H9 (cell line): ENCODE measurements at regions not wholly inside any gene's neighbourhood (a gene's known extent, or its start where the extent isn't known, plus 50 kb on each side); places are given as distances from the start of the nearest gene placed in this dataset.

Experiments used
- DNase-seq: peaks from one replicate; pipeline ENCODE4 v3.0.0-alpha.2; 2017
- H2AFZ ChIP-seq: one replicate; pipeline ENCODE4 v1.6.1; 2013; ENCODE audit warnings: mild to moderate bottlenecking, low read length, control low read depth, moderate library complexity
- H2AK5ac ChIP-seq: 2 replicates; pipeline ENCODE4 v1.6.1; 2013; ENCODE audit warnings: low read length, control low read depth, mixed read lengths; ENCODE audit not compliant: insufficient read length
- H2BK120ac ChIP-seq: one replicate; pipeline ENCODE4 v1.6.1; 2013; ENCODE audit warnings: low read depth, mild to moderate bottlenecking, low read length, control low read depth, inconsistent platforms; ENCODE audit not compliant: poor library complexity, severe bottlenecking
- H2BK12ac ChIP-seq: 2 replicates; pipeline ENCODE4 v1.6.1; 2013; ENCODE audit warnings: low read length, control low read depth, mixed read lengths, low read depth; ENCODE audit not compliant: insufficient read length
- H2BK15ac ChIP-seq: 2 replicates; pipeline ENCODE4 v1.6.1; 2013; ENCODE audit warnings: low read depth, low read length, control low read depth
- H2BK20ac ChIP-seq: one replicate; pipeline ENCODE4 v1.6.1; 2013; ENCODE audit warnings: low read depth, mild to moderate bottlenecking, low read length, control low read depth, inconsistent platforms; ENCODE audit not compliant: poor library complexity, severe bottlenecking
- H2BK5ac ChIP-seq: 2 replicates; pipeline ENCODE4 v1.6.1; 2013; ENCODE audit warnings: low read length, control low read depth, mixed read lengths; ENCODE audit not compliant: insufficient read length
- H3K14ac ChIP-seq: 2 replicates; pipeline ENCODE4 v1.6.1; 2013; ENCODE audit warnings: low read length, control low read depth; ENCODE audit not compliant: insufficient read depth
- H3K18ac ChIP-seq: 2 replicates; pipeline ENCODE4 v1.6.1; 2013; ENCODE audit warnings: low read depth, mild to moderate bottlenecking, mixed read lengths, low read length, control low read depth; ENCODE audit not compliant: insufficient read length
- H3K23ac ChIP-seq: 2 replicates; pipeline ENCODE4 v1.6.1; 2013; ENCODE audit warnings: low read length, control low read depth, mixed read lengths, low read depth; ENCODE audit not compliant: insufficient read length
- H3K23me2 ChIP-seq: 2 replicates; pipeline ENCODE4 v1.6.1; 2013; ENCODE audit warnings: low read depth, mild to moderate bottlenecking, mixed read lengths, low read length, control low read depth; ENCODE audit not compliant: insufficient read length, poor library complexity, severe bottlenecking
- H3K27ac ChIP-seq: 2 replicates; pipeline ENCODE4 v1.5.1; 2013; ENCODE audit warnings: low read length, control low read depth, mixed read lengths, low read depth; ENCODE audit not compliant: insufficient read length
- H3K27me3 ChIP-seq: 2 replicates; pipeline ENCODE4 v1.6.1; 2013; ENCODE audit warnings: low read length, control low read depth, inconsistent platforms; ENCODE audit not compliant: insufficient read depth
- H3K4ac ChIP-seq: 2 replicates; pipeline ENCODE4 v1.6.1; 2013; ENCODE audit warnings: low read depth, mild to moderate bottlenecking, control low read depth, inconsistent platforms, low read length, moderate library complexity
- H3K4me1 ChIP-seq: 2 replicates; pipeline ENCODE4 v1.6.1; 2013; ENCODE audit warnings: low read length, control low read depth, inconsistent platforms; ENCODE audit not compliant: insufficient read depth
- H3K4me2 ChIP-seq: 2 replicates; pipeline ENCODE4 v1.6.1; 2013; ENCODE audit warnings: low read length, control low read depth, mixed read lengths; ENCODE audit not compliant: insufficient read length, insufficient read depth
- H3K56ac ChIP-seq: 2 replicates; pipeline ENCODE4 v1.6.1; 2013; ENCODE audit warnings: low read depth, mild to moderate bottlenecking, mixed read lengths, low read length, control low read depth; ENCODE audit not compliant: insufficient read length
- H3K79me1 ChIP-seq: 2 replicates; pipeline ENCODE4 v1.6.1; 2013; ENCODE audit warnings: low read depth, mild to moderate bottlenecking, moderate library complexity, low read length, control low read depth, inconsistent platforms; ENCODE audit not compliant: insufficient read depth, poor library complexity, severe bottlenecking
- H3K79me2 ChIP-seq: 2 replicates; pipeline ENCODE4 v1.6.1; 2013; ENCODE audit warnings: low read length, control low read depth, inconsistent platforms; ENCODE audit not compliant: insufficient read depth
- H3K9ac ChIP-seq: 2 replicates; pipeline ENCODE4 v1.6.1; 2013; ENCODE audit warnings: low read length, control low read depth, mixed read lengths; ENCODE audit not compliant: insufficient read length; ENCODE audit errors: extremely low read depth
- H3K9me3 ChIP-seq: one replicate; pipeline ENCODE4 v1.6.1; 2013; ENCODE audit warnings: low read depth, low read length, inconsistent platforms; ENCODE audit not compliant: control insufficient read depth
- H3T11ph ChIP-seq: one replicate; pipeline ENCODE4 v1.6.1; 2013; ENCODE audit warnings: mild to moderate bottlenecking, low read length, control low read depth, inconsistent platforms
- H4K20me1 ChIP-seq: one replicate; pipeline ENCODE4 v1.6.1; 2013; ENCODE audit not compliant: control insufficient read depth, insufficient read length, insufficient read depth
- H4K5ac ChIP-seq: 2 replicates; pipeline ENCODE4 v1.6.1; 2013; ENCODE audit warnings: low read depth, mild to moderate bottlenecking, mixed read lengths, low read length, control low read depth; ENCODE audit not compliant: insufficient read length
- H4K8ac ChIP-seq: replicated peaks from 2 replicates; pipeline ENCODE4 v1.6.1; 2013; ENCODE audit warnings: low read length, control low read depth, mixed read lengths, low read depth; ENCODE audit not compliant: insufficient read length
- H4K91ac ChIP-seq: 2 replicates; pipeline ENCODE4 v1.6.1; 2013; ENCODE audit warnings: low read depth, mild to moderate bottlenecking, moderate library complexity, mixed read lengths, low read length, control low read depth; ENCODE audit not compliant: insufficient read length
- H3K27ac Mint-ChIP-seq, 3 experiments: 2 replicates in 2 of 3; 3 replicates in 1 of 3; pipeline ENCODE4 v1.8.0; 2020 to 2021; ENCODE audit warnings: mixed read lengths in 3 of 3, mild to moderate bottlenecking in 1 of 3, moderate library complexity in 1 of 3
- H3K27me3 Mint-ChIP-seq: 2 replicates; pipeline ENCODE4 v1.8.0; 2021; ENCODE audit warnings: low read depth, mild to moderate bottlenecking, moderate library complexity, mixed read lengths
- H3K36me3 Mint-ChIP-seq, 3 experiments: 2 replicates in 2 of 3; 3 replicates in 1 of 3; pipeline ENCODE4 v1.8.0; 2020 to 2021; ENCODE audit warnings: low read depth in 3 of 3, mixed read lengths in 3 of 3; ENCODE audit not compliant: insufficient read depth in 1 of 3
- H3K4me1 Mint-ChIP-seq, 2 experiments: 2 replicates each; pipeline ENCODE4 v1.8.0; 2020; ENCODE audit warnings: mixed read lengths in 2 of 2
- H3K4me3 Mint-ChIP-seq, 2 experiments: 2 replicates in 1 of 2; 3 replicates in 1 of 2; pipeline ENCODE4 v1.8.0; 2020 to 2021; ENCODE audit warnings: mild to moderate bottlenecking in 2 of 2, mixed read lengths in 2 of 2, moderate library complexity in 1 of 2
- H3K9me3 Mint-ChIP-seq, 2 experiments: 2 replicates in 1 of 2; 3 replicates in 1 of 2; pipeline ENCODE4 v1.8.0; 2020; ENCODE audit warnings: mild to moderate bottlenecking in 2 of 2, mixed read lengths in 2 of 2, moderate library complexity in 1 of 2
- CTCF ChIP-seq: fragments of 200-600 bp; sonication (generic); conservative IDR thresholded peaks from 3 replicates; pipeline ENCODE4 v1.8.0; 2021; ENCODE audit warnings: antibody characterized with exemption, mild to moderate bottlenecking
- WGBS: extraction: QIAGEN DNeasy Blood & Tissue Kit; methylation state at CpG from one replicate; pipeline ENCODE4 v1.1.7; 2013; ENCODE audit warnings: missing lambda C conversion rate, low lambda C conversion rate, mixed read lengths; ENCODE audit not compliant: insufficient read length; ENCODE audit errors: extremely low coverage; 5-methylcytosine and 5-hydroxymethylcytosine counted together

GRCh38 chr4:180567080-180567479, 1676.1 kb upstream of the TENM3 start:
- no peaks in the 10 kb centered on the region for H3K4me1 ChIP-seq
- no peak overlapping the region for H2AK5ac ChIP-seq
- no peak overlapping the region for H3K14ac ChIP-seq
- no peak overlapping the region for H3T11ph ChIP-seq
- H2BK120ac ChIP-seq, result no peak overlapping the region
- H2BK20ac ChIP-seq, result no peak overlapping the region
- H2AFZ ChIP-seq, result no peak overlapping the region
- no peak overlapping the region for H3K4me3 Mint-ChIP-seq
- H4K91ac ChIP-seq, result no peak overlapping the region
- no peak overlapping the region for H3K56ac ChIP-seq
- H3K27me3 ChIP-seq, result no peaks in the 10 kb centered on the region
- no peaks in the 10 kb centered on the region for H3K79me2 ChIP-seq
- peaks cover 0 to 2% of the 10 kb centered on the region in 2 experiments; a peak in 2 of 5 replicates for H3K9me3 Mint-ChIP-seq
- H3K9me3 ChIP-seq, result no peaks in the 10 kb centered on the region
- H3K4me1 Mint-ChIP-seq, result peaks cover 3 to 7% of the 10 kb centered on the region in 2 experiments
- H2BK15ac ChIP-seq, result no peak overlapping the region
- no peak overlapping the region for H3K4ac ChIP-seq
- WGBS, result 100% methylated on average over 7 of the region's 7 CpGs
- no peak overlapping the region for H2BK12ac ChIP-seq
- TF ChIP-seq CTCF, result no peak
- H3K18ac ChIP-seq, result no peak overlapping the region
- no peak overlapping the region for H3K23ac ChIP-seq
- H3K23me2 ChIP-seq, result no peaks in the 10 kb centered on the region
- H4K5ac ChIP-seq, result no peak overlapping the region
- no peak overlapping the region for H3K27ac Mint-ChIP-seq
- no peaks in the 10 kb centered on the region for H3K27me3 Mint-ChIP-seq
- no peak overlapping the region for H3K27ac ChIP-seq
- no peak for DNase-seq
- peaks cover 0 to 1% (median 0%) of the 10 kb centered on the region in 3 experiments; a peak in 1 of 7 replicates for H3K36me3 Mint-ChIP-seq
- no peak overlapping the region for H3K9ac ChIP-seq
- no peaks in the 10 kb centered on the region for H4K20me1 ChIP-seq
- no peak overlapping the region for H3K4me2 ChIP-seq
- no peak overlapping the region for H2BK5ac ChIP-seq
- no peak overlapping the region for H4K8ac ChIP-seq
- no peaks in the 10 kb centered on the region for H3K79me1 ChIP-seq
